ENCODE measurements at regions not wholly inside any gene's neighbourhood (a gene's known extent, or its start where the extent isn't known, plus 50 kb on each side); places are given as distances from the start of the nearest gene placed in this dataset.

- no peaks in the 10 kb centered on the region for H3K4me1 ChIP-seq
- no peak overlapping the region for H3K4me3 ChIP-seq
- H3K27ac ChIP-seq: no peak overlapping the region
- ATAC-seq: no peak
- 83 to 90% (median 85%) methylated on average over 2 of the region's 2 CpGs for WGBS, 3 donors
- no peak for DNase-seq
- H3K9me3 ChIP-seq: no peaks in the 10 kb centered on the region
- intact Hi-C loops (cut with DNase I): no loop called here
- no peaks in the 10 kb centered on the region for H3K27me3 ChIP-seq (ENCODE audit: insufficient read depth in 3 of 3, low read length in 2 of 3)
- no peaks in the 10 kb centered on the region for H3K36me3 ChIP-seq (ENCODE audit: insufficient read depth in 1 of 2, low read depth in 1 of 2)
- TF ChIP-seq CTCF (IDR thresholded peaks at IDR 0.05): no peak
Observed at GRCh38 chr13:87128491-87128890, 542.7 kb upstream of the SLITRK5 start.

GRCh38 chr13:87129602-87130300, 541.4 kb upstream of the SLITRK5 start:
- Histone ChIP-seq H3K36me3 (ENCODE audit: insufficient read depth in 1 of 2, low read depth in 1 of 2) (no peaks in the 10 kb centered on the region), H3K27ac (no peak overlapping the region), H3K4me1 (no peaks in the 10 kb centered on the region), H3K4me3 (no peak overlapping the region), H3K9me3 (no peaks in the 10 kb centered on the region), H3K27me3 (ENCODE audit: insufficient read depth in 3 of 3, low read length in 2 of 3) (no peaks in the 10 kb centered on the region)
- 80 to 87% (median 84%) methylated on average over 2 of the region's 2 CpGs for WGBS, 3 donors
- no peak for TF ChIP-seq CTCF (IDR thresholded peaks at IDR 0.05)
- DNase-seq (no peak), ATAC-seq (no peak)
- intact Hi-C loops (cut with DNase I): no loop called here

- Histone ChIP-seq H3K27ac (no peak overlapping the region), H3K4me1 (no peaks in the 10 kb centered on the region), H3K36me3 (ENCODE audit: insufficient read depth in 1 of 2, low read depth in 1 of 2) (no peaks in the 10 kb centered on the region), H3K9me3 (no peaks in the 10 kb centered on the region), H3K4me3 (no peak overlapping the region), H3K27me3 (ENCODE audit: insufficient read depth in 3 of 3, low read length in 2 of 3) (no peaks in the 10 kb centered on the region)
- ATAC-seq: no peak
- no peak for TF ChIP-seq CTCF (IDR thresholded peaks at IDR 0.05)
- DNase-seq: no peak
- intact Hi-C loops (cut with DNase I): no loop called here
Observed at GRCh38 chr13:87130423-87130822, 540.7 kb upstream of the SLITRK5 start.

- no peak overlapping the region for H3K4me3 ChIP-seq
- WGBS, 3 donors: 45 to 66% (median 64%) methylated on average over 2 of the region's 2 CpGs
- H3K4me1 ChIP-seq: no peaks in the 10 kb centered on the region
- TF ChIP-seq CTCF (IDR thresholded peaks at IDR 0.05): no peak
- ATAC-seq (no peak), DNase-seq (no peak)
- no peak overlapping the region for H3K27ac ChIP-seq
- no peaks in the 10 kb centered on the region for H3K27me3 ChIP-seq (ENCODE audit: insufficient read depth in 3 of 3, low read length in 2 of 3)
- H3K9me3 ChIP-seq: no peaks in the 10 kb centered on the region
- intact Hi-C loops (cut with DNase I): no loop called here
- no peaks in the 10 kb centered on the region for H3K36me3 ChIP-seq (ENCODE audit: insufficient read depth in 1 of 2, low read depth in 1 of 2)
Observed at GRCh38 chr13:87131611-87132010, 539.6 kb upstream of the SLITRK5 start.

GRCh38 chr13:87138866-87139265, 532.3 kb upstream of the SLITRK5 start:
- Histone ChIP-seq H3K36me3 (ENCODE audit: insufficient read depth in 1 of 2, low read depth in 1 of 2) (no peaks in the 10 kb centered on the region), H3K4me3 (no peak overlapping the region), H3K4me1 (no peaks in the 10 kb centered on the region), H3K27ac (no peak overlapping the region), H3K27me3 (ENCODE audit: insufficient read depth in 3 of 3, low read length in 2 of 3) (no peaks in the 10 kb centered on the region), H3K9me3 (peaks cover 2% of the 10 kb centered on the region)
- no peak for DNase-seq
- WGBS, 3 donors: 92 to 96% (median 92%) methylated on average over 3 of the region's 3 CpGs
- TF ChIP-seq CTCF (IDR thresholded peaks at IDR 0.05): no peak
- no peak for ATAC-seq
- intact Hi-C loops (cut with DNase I): no loop called here
